ENCODE measurements at regions not wholly inside any gene's neighbourhood (a gene's known extent, or its start where the extent isn't known, plus 50 kb on each side); places are given as distances from the start of the nearest gene placed in this dataset.

DNA sequence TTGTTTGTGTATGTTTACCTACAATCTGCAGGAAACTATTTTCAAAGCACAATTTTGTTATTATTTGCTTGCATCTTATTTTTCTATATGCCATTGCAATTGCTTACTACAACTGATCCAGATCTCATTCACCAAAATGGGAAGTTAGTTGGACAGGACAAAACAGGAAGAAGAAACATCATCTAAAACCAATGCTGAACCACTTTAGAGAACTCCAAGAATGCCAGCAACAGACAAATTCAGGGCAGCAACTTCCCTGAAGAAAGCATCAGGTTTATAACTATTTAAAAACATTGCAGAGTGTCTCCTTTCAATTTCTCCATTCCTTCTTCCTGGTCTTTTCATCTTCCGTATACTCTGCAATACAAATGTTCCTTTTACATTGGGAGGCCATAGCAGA is 82.4 kb upstream of the SMYD2 start:
- no TSS peak for BruUV-seq (replicated peaks)
- in situ Hi-C loops (cut with MboI) = no loop called here
- no peaks in the 10 kb centered on the region for H3K4me1 ChIP-seq (ENCODE audit: control insufficient read depth, insufficient read depth, low read length)
- no peaks in the 10 kb centered on the region for H3K79me2 ChIP-seq (ENCODE audit: control insufficient read depth, insufficient read depth, low read length)
- no peak for ATAC-seq
- WGBS (ENCODE audit: insufficient coverage, insufficient replicate concordance, low lambda C conversion rate, missing lambda C conversion rate) = 94% methylated on average over 1 of the region's 1 CpG
- ChIA-PET CTCF (interaction anchor here (0.9 to 2.9 kb wide), 5 partner anchors 9 to 134 kb away, joined by 3 to 12 read pairs (median 4); no protein-coding TSS in a partner anchor), SMC1A (ENCODE audit: uncharacterized antibody, unreplicated experiment) (interaction anchor here (1.3 kb wide), 1 partner anchor 12 kb away, joined by 3 read pairs; no protein-coding TSS in a partner anchor), RAD21 (ENCODE audit: unreplicated experiment) (no interaction called here), POLR2A (no interaction called here)
- intact Hi-C loops (cut with micrococcal nuclease; ENCODE audit: unreplicated experiment) = no loop called here
- no peak for DNase-seq (ENCODE audit: low read depth, low spot score)
- no peak overlapping the region for H2AFZ ChIP-seq (ENCODE audit: control insufficient read depth, low read depth, low read length)
- FAIRE-seq = no peak
- no peak overlapping the region for H3K27ac ChIP-seq (ENCODE audit: control insufficient read depth, insufficient read depth)
- no peak overlapping the region for H3K9ac ChIP-seq (ENCODE audit: control insufficient read depth, insufficient read depth, low read length)
- H3K36me3 ChIP-seq (ENCODE audit: control insufficient read depth in 2 of 2, insufficient read depth in 2 of 2, low read length in 1 of 2) = no peaks in the 10 kb centered on the region
- no peaks in the 10 kb centered on the region for H3K27me3 ChIP-seq (replicated peaks in 1 of 2; ENCODE audit: control insufficient read depth in 2 of 2, insufficient read depth in 2 of 2, low read length in 1 of 2)
- H3K4me3 ChIP-seq = no peak overlapping the region
- no peaks in the 10 kb centered on the region for H4K20me1 ChIP-seq (ENCODE audit: control insufficient read depth, insufficient read depth)
- H3K9me3 ChIP-seq (replicated peaks; ENCODE audit: control insufficient read depth, insufficient read depth, low read length) = no peaks in the 10 kb centered on the region
- H3K4me2 ChIP-seq (ENCODE audit: control insufficient read depth, insufficient read depth) = no peak overlapping the region
- no peak for TF ChIP-seq SIX5 (IDR thresholded peaks at IDR 0.05; ENCODE audit: low read depth, low read length, severe bottlenecking)
- TF ChIP-seq SKIL (IDR thresholded peaks at IDR 0.05; ENCODE audit: low read depth, poor library complexity, severe bottlenecking) = no peak
- TF ChIP-seq, protein P1, sequence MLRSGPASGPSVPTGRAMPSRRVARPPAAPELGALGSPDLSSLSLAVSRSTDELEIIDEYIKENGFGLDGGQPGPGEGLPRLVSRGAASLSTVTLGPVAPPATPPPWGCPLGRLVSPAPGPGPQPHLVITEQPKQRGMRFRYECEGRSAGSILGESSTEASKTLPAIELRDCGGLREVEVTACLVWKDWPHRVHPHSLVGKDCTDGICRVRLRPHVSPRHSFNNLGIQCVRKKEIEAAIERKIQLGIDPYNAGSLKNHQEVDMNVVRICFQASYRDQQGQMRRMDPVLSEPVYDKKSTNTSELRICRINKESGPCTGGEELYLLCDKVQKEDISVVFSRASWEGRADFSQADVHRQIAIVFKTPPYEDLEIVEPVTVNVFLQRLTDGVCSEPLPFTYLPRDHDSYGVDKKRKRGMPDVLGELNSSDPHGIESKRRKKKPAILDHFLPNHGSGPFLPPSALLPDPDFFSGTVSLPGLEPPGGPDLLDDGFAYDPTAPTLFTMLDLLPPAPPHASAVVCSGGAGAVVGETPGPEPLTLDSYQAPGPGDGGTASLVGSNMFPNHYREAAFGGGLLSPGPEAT (IDR thresholded peaks at IDR 0.05; ENCODE audit: low read depth) = no peak
- TF ChIP-seq KDM1A (IDR thresholded peaks at IDR 0.05; ENCODE audit: borderline replicate concordance) = no peak
- TF ChIP-seq ZBTB40 (IDR thresholded peaks at IDR 0.05; ENCODE audit: borderline replicate concordance) = no peak
- no peak for TF ChIP-seq MTA2 (IDR thresholded peaks at IDR 0.05; ENCODE audit: low read depth)
- TF ChIP-seq STAT3 (IDR thresholded peaks at IDR 0.05; ENCODE audit: low read depth, low read length) = no peak
- no peak for TF ChIP-seq IRF5 (IDR thresholded peaks at IDR 0.05; ENCODE audit: borderline replicate concordance)
- no peak for TF ChIP-seq SPI1 (IDR thresholded peaks at IDR 0.05; ENCODE audit: borderline replicate concordance, insufficient read depth, low read depth, low read length)
- TF ChIP-seq E2F4 (IDR thresholded peaks at IDR 0.05; ENCODE audit: low read depth, low read length) = no peak

All from GM12878 (cell line).